H1 (cell line): ENCODE measurements at regions not wholly inside any gene's neighbourhood (a gene's known extent, or its start where the extent isn't known, plus 50 kb on each side); places are given as distances from the start of the nearest gene placed in this dataset.

Experiments
- CTCF ChIA-PET: fragments of 300-600 bp; sonication (Branson Sonifier 250); formaldehyde crosslinking; loops from one replicate; lab custom pipeline; 2021; ENCODE audit not compliant: partially characterized antibody; lab: Charles Lee
- POLR2A ChIA-PET: fragments of 300-600 bp; sonication (Branson Sonifier 250); formaldehyde crosslinking; loops from one replicate; lab custom pipeline; 2021; ENCODE audit warnings: inconsistent platforms; ENCODE audit not compliant: partially characterized antibody; lab: Charles Lee
- DNase-seq, 2 experiments: peaks; one replicate each; pipeline versions ENCODE4 v3.0.0 to v3.0.0-alpha.2; 2010 to 2022; ENCODE audit warnings: low spot score in 2 of 2, low read depth in 1 of 2, mixed read lengths in 1 of 2
- FAIRE-seq: peaks from 2 replicates; lab custom pipeline; 2011; peaks lifted over from hg19 to GRCh38; lab: Jason Lieb, UNC
- H2AFZ ChIP-seq: 2 replicates; pipeline ENCODE4 v1.8.1; 2012; ENCODE audit warnings: low read length, inconsistent platforms
- H2AK5ac ChIP-seq: 2 replicates; pipeline ENCODE4 v1.6.1; 2013; ENCODE audit warnings: low read depth, low read length
- H2BK120ac ChIP-seq: replicated peaks from 2 replicates; pipeline ENCODE3; 2013; ENCODE audit warnings: low read depth, low read length, inconsistent platforms
- H2BK12ac ChIP-seq: 2 replicates; pipeline ENCODE4 v1.6.1; 2013; ENCODE audit warnings: low read depth, low read length
- H2BK15ac ChIP-seq: 2 replicates; pipeline ENCODE4 v1.6.1; 2013; ENCODE audit warnings: low read length
- H2BK20ac ChIP-seq: 2 replicates; pipeline ENCODE4 v1.6.1; 2013; ENCODE audit warnings: low read length
- H2BK5ac ChIP-seq: 2 replicates; pipeline ENCODE4 v1.6.1; 2013; ENCODE audit warnings: low read depth, low read length
- H3K14ac ChIP-seq: 2 replicates; pipeline ENCODE4 v1.6.1; 2013; ENCODE audit warnings: inconsistent platforms; ENCODE audit not compliant: insufficient read length
- H3K18ac ChIP-seq: 2 replicates; pipeline ENCODE4 v1.6.1; 2013; ENCODE audit warnings: low read length; ENCODE audit errors: extremely low read depth
- H3K23ac ChIP-seq: 2 replicates; pipeline ENCODE4 v1.6.1; 2013; ENCODE audit warnings: inconsistent platforms; ENCODE audit not compliant: insufficient read length
- H3K23me2 ChIP-seq: 2 replicates; pipeline ENCODE4 v1.6.1; 2013; ENCODE audit warnings: low read depth, low read length
- H3K27ac ChIP-seq: 2 replicates; pipeline ENCODE4 v1.6.1; 2011; ENCODE audit warnings: low read depth, low read length, inconsistent platforms
- H3K27me3 ChIP-seq, 4 experiments: replicated peaks in 1 of 4; 1 replicate in 1 of 4; 2 replicates in 3 of 4; pipeline versions ENCODE4 v1.6.1 to v1.8.1; 2011 to 2013; ENCODE audit warnings: low read length in 3 of 4, mild to moderate bottlenecking in 3 of 4, inconsistent platforms in 2 of 4, mixed read lengths in 2 of 4, moderate library complexity in 1 of 4; ENCODE audit not compliant: control insufficient read depth in 3 of 4, insufficient read depth in 3 of 4; ENCODE audit errors: extremely low read depth in 1 of 4
- H3K36me3 ChIP-seq, 4 experiments: 2 replicates each; pipeline versions ENCODE4 v1.6.1 to v1.8.1; 2011 to 2013; ENCODE audit warnings: mild to moderate bottlenecking in 4 of 4, low read length in 3 of 4, moderate library complexity in 2 of 4, control low read depth in 1 of 4, inconsistent platforms in 1 of 4; ENCODE audit not compliant: insufficient read depth in 4 of 4, control insufficient read depth in 2 of 4
- H3K4ac ChIP-seq: replicated peaks from 2 replicates; pipeline ENCODE3; 2013; ENCODE audit warnings: low read length, low read depth, mixed read lengths, inconsistent platforms; ENCODE audit not compliant: insufficient read length
- H3K4me1 ChIP-seq, 4 experiments: replicated peaks in 1 of 4; 1 replicate in 1 of 4; 2 replicates in 3 of 4; pipeline versions ENCODE4 v1.6.1 to v1.8.1; 2011 to 2013; ENCODE audit warnings: low read length in 3 of 4, inconsistent platforms in 2 of 4, mixed read lengths in 1 of 4; ENCODE audit not compliant: insufficient read depth in 4 of 4, control insufficient read depth in 3 of 4
- H3K4me2 ChIP-seq, 2 experiments: 2 replicates each; pipeline versions ENCODE4 v1.6.1 to v1.8.1; 2011 to 2013; ENCODE audit warnings: low read depth in 2 of 2, low read length in 2 of 2, control low read depth in 1 of 2, inconsistent platforms in 1 of 2, mild to moderate bottlenecking in 1 of 2; ENCODE audit not compliant: insufficient read depth in 1 of 2
- H3K4me3 ChIP-seq, 4 experiments: fragments of 200-600, 300-600 bp in 1 of 4; sonication (generic), shearing (Covaris generic), sonication (Bioruptor Twin) in 1 of 4; 2 replicates each; pipeline versions ENCODE4 v1.5.1 to v1.8.1; 2011 to 2016; ENCODE audit warnings: low read length in 4 of 4, low read depth in 3 of 4, control low read depth in 2 of 4, inconsistent platforms in 2 of 4, mild to moderate bottlenecking in 2 of 4, mixed read lengths in 1 of 4, moderate library complexity in 1 of 4; ENCODE audit not compliant: insufficient read depth in 2 of 4; ENCODE audit errors: extremely low read depth in 1 of 4
- H3K56ac ChIP-seq: replicated peaks from 2 replicates; pipeline ENCODE3; 2013; ENCODE audit warnings: low read depth, mild to moderate bottlenecking, mixed read lengths, low read length, inconsistent platforms; ENCODE audit not compliant: insufficient read length
- H3K79me1 ChIP-seq: 2 replicates; pipeline ENCODE4 v1.6.1; 2013; ENCODE audit warnings: low read depth, low read length, control low read depth
- H3K79me2 ChIP-seq, 2 experiments: 2 replicates each; pipeline versions ENCODE4 v1.6.1 to v1.8.1; 2012 to 2013; ENCODE audit warnings: low read length in 2 of 2, mild to moderate bottlenecking in 2 of 2, inconsistent platforms in 1 of 2; ENCODE audit not compliant: insufficient read depth in 2 of 2, control insufficient read depth in 1 of 2
- H3K9ac ChIP-seq, 4 experiments: replicated peaks in 1 of 4; 1 replicate in 1 of 4; 2 replicates in 3 of 4; pipeline versions ENCODE4 v1.6.1 to v1.8.1; 2011 to 2013; ENCODE audit warnings: low read depth in 3 of 4, low read length in 3 of 4, control low read depth in 2 of 4, mild to moderate bottlenecking in 2 of 4, moderate library complexity in 2 of 4, inconsistent platforms in 1 of 4; ENCODE audit errors: extremely low read depth in 1 of 4
- H3K9me3 ChIP-seq, 2 experiments: 2 replicates each; pipeline versions ENCODE4 v1.6.1 to v1.8.1; 2012 to 2013; ENCODE audit warnings: mild to moderate bottlenecking in 2 of 2, moderate library complexity in 2 of 2, control low read depth in 1 of 2, inconsistent platforms in 1 of 2, low read depth in 1 of 2, low read length in 1 of 2, mixed read lengths in 1 of 2; ENCODE audit not compliant: insufficient read depth in 2 of 2
- H4K20me1 ChIP-seq, 2 experiments: replicated peaks in 1 of 2; 2 replicates each; pipeline versions ENCODE3 to v1.8.1; 2011 to 2013; ENCODE audit warnings: inconsistent platforms in 2 of 2, low read length in 2 of 2, mild to moderate bottlenecking in 1 of 2; ENCODE audit not compliant: insufficient read depth in 2 of 2, control insufficient read depth in 1 of 2
- H4K5ac ChIP-seq: 2 replicates; pipeline ENCODE4 v1.6.1; 2013; ENCODE audit warnings: low read length, low read depth, mixed read lengths, inconsistent platforms; ENCODE audit not compliant: insufficient read length
- H4K8ac ChIP-seq: 2 replicates; pipeline ENCODE4 v1.8.0; 2013; ENCODE audit warnings: mild to moderate bottlenecking, moderate library complexity, low read length, inconsistent platforms; ENCODE audit not compliant: insufficient read depth; ENCODE audit errors: extremely low read depth
- H4K91ac ChIP-seq: replicated peaks from 2 replicates; pipeline ENCODE3; 2013; ENCODE audit warnings: low read length, mixed read lengths, inconsistent platforms; ENCODE audit not compliant: insufficient read length
- BACH1 ChIP-seq: IDR thresholded peaks from 2 replicates; pipeline ENCODE4 v1.6.1; 2012; ENCODE audit warnings: low read length, improper control_type of control experiment
- BCL11A ChIP-seq, 2 experiments: IDR thresholded peaks; one replicate each; pipeline ENCODE4 v1.6.1; 2011; ENCODE audit warnings: low read depth in 2 of 2, low read length in 2 of 2, mild to moderate bottlenecking in 2 of 2
- CHD2 ChIP-seq: IDR thresholded peaks from 2 replicates; pipeline ENCODE4 v1.6.1; 2012; ENCODE audit warnings: low read length, improper control_type of control experiment
- GTF2F1 ChIP-seq: IDR thresholded peaks from 2 replicates; pipeline ENCODE4 v1.6.1; 2012; ENCODE audit warnings: low read depth, low read length, improper control_type of control experiment, borderline replicate concordance
- HDAC2 ChIP-seq, 2 experiments: fragments of 300-600 bp in 1 of 2; sonication (generic) in 1 of 2; IDR thresholded peaks; 2 replicates each; pipeline ENCODE4 v1.6.1; 2011 to 2012; ENCODE audit warnings: low read depth in 2 of 2, low read length in 2 of 2, mild to moderate bottlenecking in 2 of 2, moderate library complexity in 2 of 2, borderline replicate concordance in 1 of 2, inconsistent platforms in 1 of 2
- KDM4A ChIP-seq: IDR thresholded peaks from one replicate; pipeline ENCODE4 v1.7.1; 2012; ENCODE audit warnings: low read depth, mild to moderate bottlenecking, moderate library complexity, low read length, inconsistent platforms; ENCODE audit not compliant: severe bottlenecking
- POLR2A ChIP-seq, 2 experiments: IDR thresholded peaks; 1 replicate in 1 of 2; 2 replicates in 1 of 2; pipeline ENCODE4 v1.6.1; 2011; ENCODE audit warnings: low read depth in 2 of 2, low read length in 2 of 2, mild to moderate bottlenecking in 2 of 2; ENCODE audit errors: control extremely low read depth in 1 of 2
- POLR2AphosphoS5 ChIP-seq: IDR thresholded peaks from 2 replicates; pipeline ENCODE4 v1.6.1; 2011; ENCODE audit warnings: low read depth, low read length
- SP1 ChIP-seq: IDR thresholded peaks from 2 replicates; pipeline ENCODE4 v1.6.1; 2011; ENCODE audit warnings: low read depth, low read length
- WGBS, 2 experiments: shearing (Covaris generic) in 1 of 2; methylation state at CpG; one replicate each; pipeline versions ENCODE4 v1.1.6 to v1.1.7; 2013 to 2015; ENCODE audit warnings: low lambda C conversion rate in 2 of 2, mixed read lengths in 2 of 2, inconsistent platforms in 1 of 2, low coverage in 1 of 2, missing lambda C conversion rate in 1 of 2; ENCODE audit not compliant: insufficient replicate concordance in 2 of 2, insufficient coverage in 1 of 2, insufficient read length in 1 of 2; ENCODE audit errors: extremely low coverage in 1 of 2, missing lambda C conversion rate in 1 of 2; 5-methylcytosine and 5-hydroxymethylcytosine counted together
- TF ChIP-seq, protein P1 (sequence below): IDR thresholded peaks from 2 replicates; pipeline ENCODE4 v1.6.1; 2012; ENCODE audit warnings: low read length, inconsistent platforms

DNA sequence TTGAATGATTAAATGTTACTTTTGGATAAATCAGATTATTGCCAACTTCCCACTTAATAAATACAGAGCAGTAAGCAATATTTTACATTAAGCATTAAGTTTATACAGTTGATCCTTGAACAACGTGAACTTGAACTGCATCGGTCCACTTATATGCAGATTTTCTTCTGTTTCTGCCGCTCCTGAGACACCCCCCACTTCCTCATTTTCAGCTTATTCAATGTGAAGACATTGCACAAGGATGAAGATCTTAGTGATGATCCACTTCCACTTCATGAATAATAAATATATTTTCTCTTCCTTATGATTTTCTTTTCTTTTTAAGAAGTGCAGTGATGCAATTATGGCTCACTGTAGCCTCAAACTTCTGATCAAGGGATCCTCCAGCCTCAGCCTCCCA, 167.2 kb downstream of the LINC00237 start:
- Histone ChIP-seq H2BK15ac (no peak overlapping the region), H4K5ac (no peak overlapping the region), H2BK120ac (no peak overlapping the region), H4K91ac (no peak overlapping the region), H3K56ac (no peak overlapping the region), H2BK20ac (no peak overlapping the region), H3K36me3 (no peaks in the 10 kb centered on the region), H3K27ac (no peak overlapping the region), H3K23ac (no peak overlapping the region), H3K18ac (no peak overlapping the region), H3K4ac (no peak overlapping the region), H3K9me3 (no peaks in the 10 kb centered on the region), H3K14ac (no peak overlapping the region), H3K4me3 (no peak overlapping the region), H2BK12ac (no peak overlapping the region), H3K27me3 (no peaks in the 10 kb centered on the region), H3K79me1 (no peaks in the 10 kb centered on the region), H3K9ac (no peak overlapping the region), H3K4me2 (no peak overlapping the region), H2AFZ (no peak overlapping the region), H2AK5ac (no peak overlapping the region), H2BK5ac (no peak overlapping the region), H3K23me2 (no peaks in the 10 kb centered on the region), H4K8ac (no peak overlapping the region), H4K20me1 (no peaks in the 10 kb centered on the region), H3K4me1 (no peaks in the 10 kb centered on the region), H3K79me2 (no peaks in the 10 kb centered on the region)
- FAIRE-seq (no peak), DNase-seq (no peak)
- WGBS, 2 experiments, result 91% methylated on average over 3 of the region's 3 CpGs; no CpG with 5 or more reads in 1 of the 2 experiments
- no peak for TF ChIP-seq HDAC2 (IDR thresholded peaks at IDR 0.05; ENCODE audit: borderline replicate concordance in 1 of 2, low read depth in 2 of 2, low read length in 2 of 2)
- TF ChIP-seq BCL11A (IDR thresholded peaks at IDR 0.05; ENCODE audit: low read depth in 2 of 2, low read length in 2 of 2), result no peak
- TF ChIP-seq GTF2F1, result no peak
- no peak for TF ChIP-seq POLR2A (IDR thresholded peaks at IDR 0.05; ENCODE audit: control extremely low read depth in 1 of 2, low read depth in 2 of 2, low read length in 2 of 2)
- no peak for TF ChIP-seq SP1
- no peak for TF ChIP-seq POLR2AphosphoS5
- TF ChIP-seq BACH1, result no peak
- TF ChIP-seq CHD2, result no peak
- no peak for TF ChIP-seq KDM4A
- TF ChIP-seq, protein P1, sequence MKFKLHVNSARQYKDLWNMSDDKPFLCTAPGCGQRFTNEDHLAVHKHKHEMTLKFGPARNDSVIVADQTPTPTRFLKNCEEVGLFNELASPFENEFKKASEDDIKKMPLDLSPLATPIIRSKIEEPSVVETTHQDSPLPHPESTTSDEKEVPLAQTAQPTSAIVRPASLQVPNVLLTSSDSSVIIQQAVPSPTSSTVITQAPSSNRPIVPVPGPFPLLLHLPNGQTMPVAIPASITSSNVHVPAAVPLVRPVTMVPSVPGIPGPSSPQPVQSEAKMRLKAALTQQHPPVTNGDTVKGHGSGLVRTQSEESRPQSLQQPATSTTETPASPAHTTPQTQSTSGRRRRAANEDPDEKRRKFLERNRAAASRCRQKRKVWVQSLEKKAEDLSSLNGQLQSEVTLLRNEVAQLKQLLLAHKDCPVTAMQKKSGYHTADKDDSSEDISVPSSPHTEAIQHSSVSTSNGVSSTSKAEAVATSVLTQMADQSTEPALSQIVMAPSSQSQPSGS, result no peak
- ChIA-PET CTCF (interaction anchor here (1.1 kb wide), 1 partner anchor 12 kb away, joined by 3 read pairs; no protein-coding TSS in a partner anchor), POLR2A (no interaction called here)
